Pancreas (tissue), 10 donors: ENCODE measurements at regions not wholly inside any gene's neighbourhood (a gene's known extent, or its start where the extent isn't known, plus 50 kb on each side); places are given as distances from the start of the nearest gene placed in this dataset.

Source experiments
- ATAC-seq, 4 donors: fragments of 200-7000 bp; cut with Tn5 transposase; one replicate each; pipeline versions ENCODE4 v1.8.0 to v1.9.1; 2020; ENCODE audit warnings: mild to moderate bottlenecking in 4 of 4, moderate library complexity in 4 of 4
- DNase-seq, 6 donors: peaks; one replicate each; pipeline ENCODE4 v3.0.0-alpha.2; 2020
- FAIRE-seq: peaks from 2 replicates; lab custom pipeline; 2012; peaks lifted over from hg19 to GRCh38; lab: Jason Lieb, UNC
- H3K27ac ChIP-seq, 4 donors: fragments of 200-600 bp; sonication (generic); 1 replicate in 3 of 4; 2 replicates in 1 of 4; pipeline versions ENCODE4 v1.5.0 to v1.8.0; 2020
- H3K27me3 ChIP-seq, 4 donors: fragments of 200-600 bp; one replicate each; pipeline ENCODE4 v1.8.0; 2021
- H3K36me3 ChIP-seq, 3 donors: fragments of 200-600 bp; sonication (generic) in 1 of 3; one replicate each; pipeline versions ENCODE4 v1.5.0 to v1.8.0; 2020 to 2021
- H3K4me1 ChIP-seq, 3 donors: fragments of 200-600 bp; one replicate each; pipeline ENCODE4 v1.8.0; 2021
- H3K4me3 ChIP-seq, 4 donors: fragments of 200-600 bp; sonication (generic) in 2 of 4; one replicate each; pipeline versions ENCODE4 v1.5.0 to v1.8.0; 2020 to 2021
- H3K9me3 ChIP-seq, 4 donors: fragments of 200-600 bp; one replicate each; pipeline ENCODE4 v1.8.0; 2021
- CTCF ChIP-seq, 4 donors: fragments of 200-600 bp; sonication (generic) in 3 of 4; IDR thresholded peaks; one replicate each; pipeline versions ENCODE4 v1.5.0 to v1.8.0; 2021; ENCODE audit warnings: antibody characterized with exemption in 4 of 4
- whole genome bisulfite sequencing, 2 donors: extraction: QIAGEN DNeasy Blood & Tissue Kit; methylation state at CpG; one replicate each; pipeline ENCODE4 v1.1.7; 2013; 5-methylcytosine and 5-hydroxymethylcytosine counted together
- intact Hi-C, 3 donors: fragments of 100-400 bp; cut with DNase I; formaldehyde crosslinking; loops; one replicate each; pipeline versions ENCODE4 v1.11.1 to v1.14.2; 2022
- donor health status: healthy with polysubstance abuse.
- donor health status: DM: no; HTN: no; CAD: no; lungs with moderate emphysema.
- donor health status: DM: no; HTN: no; CAD: no.
- donor health status: control.
- donor health status: control.
- donor health status: Bipolar disorder and iron deficiency.
- donor health status: DM: yes; HTN: yes; CAD: no.
- donor health status: DM: no; HTN: no; CAD: no.
- donor health status: DM: no; HTN: no; CAD: no.
- donor health status: DM: yes; HTN: yes; CAD: no.

GRCh38 chr4:173766171-173766600 is 236.2 kb upstream of the HAND2 start:
- 43 to 49% methylated on average over 1 of the region's 1 CpG for WGBS, 2 donors

DNA sequence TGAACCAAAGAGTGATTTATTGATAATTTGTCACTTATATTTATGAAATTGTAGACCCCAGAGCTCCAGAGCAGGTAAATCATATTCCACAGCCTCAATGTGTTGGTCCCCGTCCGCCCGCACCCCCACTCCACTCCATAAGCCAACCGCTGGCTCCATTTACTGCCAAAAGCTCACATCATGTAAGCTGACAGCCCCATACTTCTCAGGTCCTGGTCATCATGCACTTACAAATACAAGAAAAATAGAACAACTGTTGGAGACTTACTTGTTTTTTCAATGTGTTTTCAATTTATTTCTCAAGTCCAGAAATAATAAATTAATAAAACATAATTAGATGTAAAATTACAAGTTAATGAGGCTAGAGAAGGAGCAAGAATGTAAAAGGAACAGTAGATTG is 235.7 kb upstream of the HAND2 start:
- WGBS, 2 donors = 79 to 83% methylated on average over 4 of the region's 4 CpGs
- H3K4me3 ChIP-seq = no peak overlapping the region
- H3K27ac ChIP-seq = no peak overlapping the region
- intact Hi-C loops = no loop called here
- no peaks in the 10 kb centered on the region for H3K9me3 ChIP-seq
- FAIRE-seq = no peak
- H3K4me1 ChIP-seq = no peaks in the 10 kb centered on the region
- DNase-seq = no peak
- no peak for ATAC-seq
- H3K36me3 ChIP-seq = no peaks in the 10 kb centered on the region
- no peaks in the 10 kb centered on the region for H3K27me3 ChIP-seq
- no peak for TF ChIP-seq CTCF (IDR thresholded peaks at IDR 0.05)

More at GRCh38 chr4:173766171-173766600, 236.2 kb upstream of the HAND2 start:
- ATAC-seq (no peak), DNase-seq (no peak), FAIRE-seq (no peak)
- no peaks in the 10 kb centered on the region for H3K4me1 ChIP-seq
- H3K36me3 ChIP-seq = no peaks in the 10 kb centered on the region
- intact Hi-C loops = no loop called here
- no peaks in the 10 kb centered on the region for H3K27me3 ChIP-seq
- no peak for TF ChIP-seq CTCF (IDR thresholded peaks at IDR 0.05)
- no peak overlapping the region for H3K27ac ChIP-seq
- no peak overlapping the region for H3K4me3 ChIP-seq
- H3K9me3 ChIP-seq = no peaks in the 10 kb centered on the region

- no peak overlapping the region for H3K4me3 ChIP-seq
- H3K9me3 ChIP-seq = no peaks in the 10 kb centered on the region
- no peak for FAIRE-seq
- intact Hi-C loops = no loop called here
- 75 to 77% methylated on average over 4 of the region's 4 CpGs for WGBS, 2 donors
- H3K27ac ChIP-seq = no peak overlapping the region
- no peak for ATAC-seq
- no peaks in the 10 kb centered on the region for H3K36me3 ChIP-seq
- H3K27me3 ChIP-seq = no peaks in the 10 kb centered on the region
- H3K4me1 ChIP-seq = no peaks in the 10 kb centered on the region
- TF ChIP-seq CTCF (IDR thresholded peaks at IDR 0.05) = no peak
- no peak for DNase-seq
Observed at GRCh38 chr4:173763389-173763788, 233.4 kb upstream of the HAND2 start.

DNA sequence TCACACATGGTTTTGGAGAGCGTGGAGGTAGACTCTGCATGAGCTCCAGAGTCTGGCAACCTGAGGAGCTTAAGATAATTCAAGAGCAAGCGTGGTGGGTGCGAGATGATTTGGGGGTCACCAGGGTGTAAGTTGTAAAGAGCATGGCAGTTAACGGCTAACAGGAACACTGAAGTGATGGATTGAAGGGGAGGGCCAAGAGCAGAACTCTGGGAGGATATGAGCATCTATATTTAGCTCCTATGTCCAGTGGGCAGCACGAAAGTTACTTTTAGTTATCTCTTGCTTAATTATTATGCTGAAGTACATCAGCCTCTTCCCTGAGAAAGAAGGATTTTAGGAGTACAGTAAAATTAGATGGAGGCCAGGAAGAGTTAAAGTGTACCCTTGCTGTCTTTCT is 231.9 kb upstream of the HAND2 start:
- H3K4me3 ChIP-seq = no peak overlapping the region
- no peaks in the 10 kb centered on the region for H3K4me1 ChIP-seq
- FAIRE-seq (no peak), DNase-seq (no peak), ATAC-seq (no peak)
- no peaks in the 10 kb centered on the region for H3K9me3 ChIP-seq
- no peak overlapping the region for H3K27ac ChIP-seq
- 77% methylated on average over 5 of the region's 5 CpGs for WGBS, 2 donors
- no peak for TF ChIP-seq CTCF (IDR thresholded peaks at IDR 0.05)
- intact Hi-C loops = no loop called here
- no peaks in the 10 kb centered on the region for H3K27me3 ChIP-seq
- H3K36me3 ChIP-seq = no peaks in the 10 kb centered on the region

DNA sequence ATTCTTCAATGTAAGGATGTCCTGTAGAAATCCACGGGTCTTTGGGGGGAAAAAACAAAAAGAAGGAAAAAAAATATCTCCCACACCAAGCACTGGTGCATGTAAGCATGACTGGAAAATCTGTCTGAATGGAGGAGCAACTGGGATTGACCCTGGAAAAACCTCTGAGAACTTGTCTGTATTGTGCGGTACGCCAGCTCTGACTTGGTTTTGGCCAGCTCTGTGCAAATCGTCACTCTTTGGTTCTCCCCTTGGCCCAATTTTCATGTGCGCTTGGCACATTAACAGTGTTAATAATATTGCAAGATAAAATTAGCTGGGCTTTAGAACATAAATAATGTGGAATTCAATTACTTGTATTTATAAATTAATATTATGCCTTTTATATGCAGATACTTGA is 231.2 kb upstream of the HAND2 start:
- intact Hi-C loops = no loop called here
- FAIRE-seq = no peak
- H3K9me3 ChIP-seq = no peaks in the 10 kb centered on the region

More for the DNA sequence above, 231.2 kb upstream of the HAND2 start:
- Histone ChIP-seq H3K36me3 (no peaks in the 10 kb centered on the region), H3K4me1 (no peaks in the 10 kb centered on the region), H3K4me3 (no peak overlapping the region), H3K27me3 (no peaks in the 10 kb centered on the region), H3K27ac (no peak overlapping the region)
- WGBS, 2 donors = 85% methylated on average over 5 of the region's 5 CpGs
- TF ChIP-seq CTCF (IDR thresholded peaks at IDR 0.05) = no peak
- ATAC-seq (no peak), DNase-seq (no peak)
